GM19351 (cell line): ENCODE measurements at regions not wholly inside any gene's neighbourhood (a gene's known extent, or its start where the extent isn't known, plus 50 kb on each side); places are given as distances from the start of the nearest gene placed in this dataset.

Experiments
- ATAC-seq: cut with Tn5 transposase; IDR thresholded peaks from one replicate; pipeline ENCODE4 v1.9.1; 2021; ENCODE audit warnings: mild to moderate bottlenecking, moderate library complexity; ENCODE audit not compliant: unreplicated experiment

DNA sequence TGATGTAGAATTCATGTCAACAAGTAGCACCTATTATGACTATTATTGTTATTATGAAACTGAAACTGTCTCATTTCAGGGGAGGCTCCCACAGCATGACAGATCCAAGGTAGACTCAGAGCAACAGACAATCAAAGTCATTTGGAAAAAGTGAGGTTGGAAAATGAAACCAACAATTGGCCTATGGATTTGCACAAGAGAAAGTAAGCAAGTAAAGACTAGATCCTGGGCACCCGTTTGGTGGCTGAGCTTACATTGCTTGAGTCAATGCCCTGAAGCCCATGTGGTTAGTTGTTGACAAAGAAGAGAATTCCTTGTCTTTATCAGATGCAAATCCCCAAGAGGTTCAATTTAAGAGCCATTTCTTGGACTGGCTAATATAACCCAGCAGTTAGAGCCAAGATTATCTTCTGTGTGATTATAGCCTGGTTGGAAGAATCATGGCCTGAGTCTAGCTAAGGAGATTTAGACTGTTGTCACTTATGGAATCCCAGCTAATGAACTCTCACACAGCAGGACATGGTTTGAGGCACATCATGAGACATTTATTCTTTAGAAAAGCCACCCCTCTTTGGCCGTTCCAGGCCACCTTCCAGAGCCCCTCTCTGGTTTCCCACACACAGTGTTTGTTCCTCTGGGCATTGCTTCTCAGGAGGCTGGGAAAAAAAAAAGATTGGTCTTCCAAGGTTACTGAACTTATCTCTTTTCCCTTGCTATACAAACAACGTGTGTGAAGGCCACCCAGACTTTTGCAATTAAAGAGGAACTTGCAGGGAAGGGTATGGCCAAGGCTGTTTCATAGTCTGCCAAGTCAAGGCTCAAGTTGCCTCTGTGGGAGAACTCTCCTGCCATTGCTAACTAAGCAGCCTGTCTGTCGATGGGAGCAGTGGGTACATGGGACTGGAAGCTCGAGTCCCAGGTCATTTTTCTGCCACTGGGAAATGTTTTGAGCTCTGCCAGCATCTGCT, 399.5 kb downstream of the ENC1 start:
- no peak for ATAC-seq

GRCh38 chr5:74239261-74239660, 401.3 kb downstream of the ENC1 start:
- no peak for ATAC-seq

GRCh38 chr5:74237571-74238145, 402.9 kb downstream of the ENC1 start:
- no peak for ATAC-seq

DNA sequence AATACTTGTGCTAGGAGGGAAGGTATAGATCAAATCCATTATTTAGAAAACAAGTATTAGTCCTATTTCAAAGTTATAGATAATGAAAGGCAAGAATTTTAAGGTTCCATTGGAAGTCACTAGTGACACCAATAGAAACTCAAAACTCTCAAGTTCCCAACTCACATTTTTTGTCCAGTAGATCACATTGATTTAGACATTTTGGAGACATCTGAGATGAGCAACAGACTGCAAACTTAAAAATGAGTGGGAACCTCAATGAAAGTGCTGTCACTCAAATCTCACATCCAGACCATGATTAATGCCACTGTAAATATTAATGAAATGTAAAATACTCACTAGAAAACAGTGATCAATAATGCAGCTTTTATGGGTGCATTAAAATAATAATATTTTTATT, 405.0 kb downstream of the ENC1 start:
- ATAC-seq = no peak

- ATAC-seq = no peak
Measured at GRCh38 chr5:74233571-74233970, 407.0 kb downstream of the ENC1 start.

- ATAC-seq = no peak
Measured at GRCh38 chr5:74233091-74233490, 407.4 kb downstream of the ENC1 start.

DNA sequence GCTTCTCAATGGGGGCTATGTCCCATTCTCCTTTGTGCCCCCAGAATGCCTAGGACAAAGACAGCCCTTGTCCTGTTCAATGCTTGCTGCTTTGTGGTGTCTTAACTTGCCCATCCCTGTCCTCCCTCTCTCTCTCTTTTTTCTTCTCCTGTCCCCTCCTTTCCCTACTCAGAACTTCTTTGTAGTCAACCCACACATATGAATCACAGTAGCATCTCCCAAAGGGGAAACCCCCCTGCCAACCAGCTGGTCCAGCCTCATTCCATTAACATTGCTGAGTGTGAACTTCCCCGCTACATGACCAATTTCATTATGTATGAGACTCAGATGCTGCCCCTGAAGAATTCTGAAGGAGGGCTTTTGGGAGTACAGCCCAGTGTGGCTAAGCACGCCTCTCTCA, 408.3 kb downstream of the ENC1 start:
- no peak for ATAC-seq

- ATAC-seq = no peak
Measured at GRCh38 chr5:74231697-74232096, 408.8 kb downstream of the ENC1 start.

DNA sequence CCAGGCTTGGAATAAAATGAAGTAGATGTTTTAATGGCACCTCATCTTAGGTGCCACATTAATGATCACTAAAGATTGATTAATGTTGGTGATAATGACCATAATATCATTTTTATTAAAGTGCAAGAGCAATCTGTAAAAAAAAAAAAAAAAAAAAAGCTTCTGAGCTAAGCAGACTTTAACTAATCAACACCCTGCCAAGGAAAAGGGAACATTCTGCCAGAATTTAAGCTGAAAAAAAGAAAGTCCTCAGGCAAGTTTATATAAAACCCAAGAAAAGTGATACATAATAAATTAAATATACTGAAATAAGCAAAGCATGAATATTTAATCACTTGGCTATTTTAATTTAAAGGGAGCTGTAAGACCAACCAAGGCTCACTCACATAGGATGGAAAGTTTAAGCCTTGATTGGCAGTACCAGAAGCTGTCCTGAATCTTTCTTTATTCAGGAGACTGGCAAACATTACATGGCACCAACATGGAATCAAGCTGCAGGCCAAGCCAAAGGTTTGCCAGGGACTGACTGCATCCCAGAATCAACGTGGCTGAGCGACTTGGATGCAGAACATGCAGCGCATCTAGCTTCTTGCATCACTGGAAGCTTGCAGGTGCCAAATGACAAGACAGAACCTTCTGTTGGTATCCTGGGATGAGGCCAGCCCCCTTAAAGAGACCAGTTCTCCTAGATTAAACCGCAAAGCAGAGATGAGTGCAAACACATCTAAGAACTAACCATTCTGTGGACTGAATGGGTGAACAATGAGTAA, 413.6 kb downstream of the ENC1 start:
- no peak for ATAC-seq

DNA sequence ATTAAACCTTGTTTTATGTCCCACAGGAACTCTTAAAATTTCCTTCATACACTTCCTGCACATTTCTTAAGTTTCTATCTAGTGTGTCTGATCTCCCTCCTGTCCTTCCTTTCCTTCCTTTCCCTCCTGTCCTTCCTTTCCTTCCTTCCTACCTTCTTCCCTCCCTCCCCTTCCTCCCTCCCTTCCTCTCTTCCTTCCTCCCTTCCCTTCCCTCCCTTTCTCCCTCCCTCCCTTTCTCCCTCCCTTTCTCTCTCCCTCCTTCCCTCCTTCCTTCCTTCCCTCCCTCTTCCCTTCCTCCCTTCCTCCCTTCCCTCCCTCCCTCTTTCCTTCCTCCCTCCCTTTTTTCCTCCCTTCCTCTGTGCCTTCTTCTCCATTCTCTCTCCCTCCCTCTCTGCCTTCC, 414.9 kb downstream of the ENC1 start:
- no peak for ATAC-seq

- no peak for ATAC-seq
Measured at GRCh38 chr5:74224331-74224730, 416.2 kb downstream of the ENC1 start.

DNA sequence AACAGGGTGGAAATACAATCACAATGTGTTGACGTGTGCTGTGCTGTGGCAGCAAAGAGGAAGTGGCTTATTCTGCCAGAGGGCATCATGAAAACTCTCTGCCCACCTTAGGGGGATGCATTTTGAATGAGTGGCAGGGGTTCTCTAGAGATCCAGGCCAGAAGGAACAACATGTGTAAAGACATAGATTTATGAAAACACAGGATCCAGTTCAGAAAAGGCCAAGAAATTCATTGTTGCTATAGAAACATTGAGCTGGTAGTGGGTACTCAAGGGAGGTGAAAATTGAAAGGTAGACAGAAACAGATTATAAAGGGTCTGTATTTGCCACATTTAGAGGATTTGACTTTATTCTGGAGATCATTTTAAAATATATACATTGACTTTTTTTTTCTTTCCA, 417.7 kb downstream of the ENC1 start:
- ATAC-seq = no peak

GRCh38 chr5:74221413-74221812, 419.1 kb downstream of the ENC1 start:
- no peak for ATAC-seq

DNA sequence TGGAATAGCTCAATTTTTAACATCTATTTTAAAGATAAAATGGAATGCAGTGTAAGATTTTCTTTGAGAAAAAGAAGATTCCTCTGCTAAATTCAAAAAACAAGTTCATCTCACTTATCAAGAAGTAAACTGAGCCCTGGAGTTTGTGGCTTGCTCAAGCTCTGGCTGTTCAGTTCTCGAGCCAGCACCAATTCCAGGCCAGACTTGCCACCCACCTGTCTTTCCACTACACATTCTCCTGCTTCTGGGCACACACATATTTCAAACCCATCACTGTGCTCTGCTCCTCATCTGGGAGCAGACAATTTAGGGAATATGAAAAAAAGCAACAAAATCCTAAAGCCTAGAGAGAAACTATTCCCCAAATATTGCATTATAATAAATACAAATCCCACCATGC, 424.5 kb downstream of the ENC1 start:
- no peak for ATAC-seq

GRCh38 chr5:74212336-74212735, 428.2 kb downstream of the ENC1 start:
- ATAC-seq = no peak

DNA sequence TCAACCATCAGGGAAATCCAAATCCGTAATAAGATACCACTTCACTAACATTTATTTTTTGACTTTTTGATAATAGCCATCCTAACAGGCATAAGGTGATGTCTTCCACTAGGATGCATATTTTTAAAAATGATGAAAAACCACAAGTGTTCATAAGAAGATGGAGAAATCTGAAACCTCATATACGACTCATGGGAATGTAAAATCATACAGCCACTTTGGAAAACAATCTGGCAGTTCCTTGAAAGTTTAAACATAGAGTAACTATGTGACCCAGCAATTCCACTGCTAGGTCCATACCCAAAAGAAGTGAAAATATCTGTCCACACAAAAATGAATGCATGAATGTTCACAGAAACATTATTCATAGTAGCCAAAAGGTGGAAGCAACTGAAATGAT, 431.0 kb downstream of the ENC1 start:
- no peak for ATAC-seq

DNA sequence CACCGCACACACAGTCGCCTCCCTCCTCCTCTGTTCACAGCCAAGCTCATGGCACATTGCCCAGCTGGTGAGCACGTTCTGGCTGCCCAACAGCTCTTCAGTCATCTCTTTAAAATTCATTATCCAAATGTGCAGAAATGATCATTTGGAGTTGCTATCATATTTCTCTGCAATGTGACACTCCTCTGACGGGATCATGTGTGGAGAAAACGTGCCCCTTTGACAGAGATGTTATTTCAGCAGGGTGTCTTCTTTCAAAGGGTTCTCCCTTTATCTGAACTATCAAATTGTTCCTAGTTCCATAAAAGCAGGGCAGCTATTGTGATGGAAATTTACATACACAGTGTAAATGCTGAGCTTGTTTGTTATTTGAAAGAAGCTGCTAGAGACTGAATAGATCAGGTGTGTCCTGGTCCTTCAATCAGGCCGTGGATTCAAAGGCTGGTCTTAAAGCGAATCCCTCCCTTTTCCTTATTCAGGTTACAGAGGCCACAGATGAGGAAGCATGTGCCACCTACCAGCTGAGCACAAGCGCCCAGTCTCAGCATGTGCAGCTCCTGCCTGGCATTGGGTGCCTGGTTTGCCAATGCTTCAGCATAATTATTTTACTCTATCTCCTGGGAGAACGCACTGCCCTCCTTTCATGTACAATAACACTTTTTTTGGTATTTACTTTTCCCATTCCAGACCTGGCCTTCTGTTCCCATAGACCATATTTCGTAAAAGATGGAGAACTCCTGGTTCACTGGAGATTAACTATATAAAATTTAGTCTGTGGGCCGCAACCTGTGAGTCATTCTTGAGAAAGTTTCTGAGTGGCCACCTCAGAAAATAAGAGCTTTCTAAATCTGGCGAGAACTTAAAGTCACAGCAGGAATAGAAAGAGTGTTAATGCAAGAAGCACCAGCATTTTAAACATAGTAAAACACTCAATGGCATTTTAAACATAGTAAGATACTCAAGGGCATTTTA, 433.7 kb downstream of the ENC1 start:
- ATAC-seq = no peak

DNA sequence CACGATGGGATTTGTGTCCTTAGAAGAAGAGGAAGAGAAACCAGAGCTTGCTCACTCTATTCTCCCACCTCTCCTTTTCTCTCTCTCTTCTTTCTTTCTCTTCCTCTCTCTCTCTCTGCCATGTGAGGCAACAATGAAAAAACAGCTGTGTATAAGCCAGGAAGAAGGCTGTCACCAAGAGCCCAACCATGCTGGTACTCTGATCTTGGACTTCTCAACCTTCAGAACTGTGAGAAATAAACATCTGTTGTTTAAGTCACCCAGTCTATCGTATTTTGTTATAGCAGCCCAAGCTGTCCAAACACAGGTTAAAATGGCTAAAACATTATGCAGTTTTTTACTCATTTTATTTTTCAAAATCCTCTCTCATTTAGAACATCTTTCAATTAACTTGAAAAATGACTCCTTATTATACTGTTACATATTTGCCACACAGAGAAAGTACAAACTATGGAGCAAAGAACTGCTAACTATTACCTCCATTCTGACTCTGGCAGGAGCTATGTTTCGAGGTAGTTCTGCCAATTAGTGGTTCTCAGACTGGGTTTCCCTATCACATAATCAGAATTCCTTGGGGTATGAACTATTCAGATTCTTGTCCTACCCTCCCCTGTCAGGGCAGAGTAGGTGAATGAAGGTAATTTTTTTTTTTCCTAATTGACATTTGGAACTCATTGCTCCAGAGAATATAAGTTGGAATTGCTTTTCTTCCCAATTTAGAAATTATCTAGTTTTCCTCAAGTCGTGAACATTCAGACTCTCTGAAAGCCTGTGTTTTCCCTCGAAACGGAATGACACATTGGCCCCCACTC, 434.6 kb downstream of the ENC1 start:
- no peak for ATAC-seq

GRCh38 chr5:74201334-74202081, 439.0 kb downstream of the ENC1 start:
- peak; percentile 47 for ATAC-seq
